ENCODE measurements at regions not wholly inside any gene's neighbourhood (a gene's known extent, or its start where the extent isn't known, plus 50 kb on each side); places are given as distances from the start of the nearest gene placed in this dataset.

- H3K9me3 Mint-ChIP-seq (ENCODE audit: low read depth) = peaks cover 5% of the 10 kb centered on the region
- no peak overlapping the region for H3K27ac Mint-ChIP-seq (ENCODE audit: unreplicated experiment)
- H3K4me1 Mint-ChIP-seq (ENCODE audit: low read depth) = no peaks in the 10 kb centered on the region
- TF ChIP-seq CTCF (IDR thresholded peaks at IDR 0.05) = no peak
- no peak overlapping the region for H3K4me3 Mint-ChIP-seq (ENCODE audit: unreplicated experiment)
- no peak for DNase-seq (ENCODE audit: low spot score)
- H3K36me3 Mint-ChIP-seq (ENCODE audit: low read depth) = no peaks in the 10 kb centered on the region
- H3K27me3 Mint-ChIP-seq (ENCODE audit: low read depth) = no peaks in the 10 kb centered on the region
Measured at GRCh38 chr1:239269706-239270105, 116.7 kb upstream of the CHRM3 start.

- H3K27ac Mint-ChIP-seq (ENCODE audit: unreplicated experiment) = no peak overlapping the region
- H3K4me3 Mint-ChIP-seq (ENCODE audit: unreplicated experiment) = no peak overlapping the region
- no peak for TF ChIP-seq CTCF (IDR thresholded peaks at IDR 0.05)
- no peak for DNase-seq (ENCODE audit: low spot score)
- H3K4me1 Mint-ChIP-seq (ENCODE audit: low read depth) = no peaks in the 10 kb centered on the region
- no peaks in the 10 kb centered on the region for H3K36me3 Mint-ChIP-seq (ENCODE audit: low read depth)
- peaks cover 3% of the 10 kb centered on the region for H3K9me3 Mint-ChIP-seq (ENCODE audit: low read depth)
- no peaks in the 10 kb centered on the region for H3K27me3 Mint-ChIP-seq (ENCODE audit: low read depth)
Measured at GRCh38 chr1:239268941-239269340, 117.4 kb upstream of the CHRM3 start.

- Mint-ChIP-seq H3K27me3 (ENCODE audit: low read depth) (no peaks in the 10 kb centered on the region), H3K4me1 (ENCODE audit: low read depth) (no peaks in the 10 kb centered on the region), H3K4me3 (ENCODE audit: unreplicated experiment) (no peak overlapping the region), H3K9me3 (ENCODE audit: low read depth) (no peaks in the 10 kb centered on the region), H3K36me3 (ENCODE audit: low read depth) (no peaks in the 10 kb centered on the region), H3K27ac (ENCODE audit: unreplicated experiment) (no peak overlapping the region)
- TF ChIP-seq CTCF (IDR thresholded peaks at IDR 0.05) = no peak
- DNase-seq (ENCODE audit: low spot score) = no peak
Measured at GRCh38 chr1:239268007-239268406, 118.4 kb upstream of the CHRM3 start.

GRCh38 chr1:239263801-239264200 is 122.6 kb upstream of the CHRM3 start:
- Mint-ChIP-seq H3K9me3 (ENCODE audit: low read depth) (no peaks in the 10 kb centered on the region), H3K36me3 (ENCODE audit: low read depth) (no peaks in the 10 kb centered on the region), H3K27ac (ENCODE audit: unreplicated experiment) (no peak overlapping the region), H3K4me3 (ENCODE audit: unreplicated experiment) (no peak overlapping the region), H3K4me1 (ENCODE audit: low read depth) (no peaks in the 10 kb centered on the region), H3K27me3 (ENCODE audit: low read depth) (no peaks in the 10 kb centered on the region)
- DNase-seq (ENCODE audit: low spot score) = no peak
- no peak for TF ChIP-seq CTCF (IDR thresholded peaks at IDR 0.05)

- DNase-seq (ENCODE audit: low spot score) = no peak
- no peaks in the 10 kb centered on the region for H3K9me3 Mint-ChIP-seq (ENCODE audit: low read depth)
- no peaks in the 10 kb centered on the region for H3K27me3 Mint-ChIP-seq (ENCODE audit: low read depth)
- H3K36me3 Mint-ChIP-seq (ENCODE audit: low read depth) = no peaks in the 10 kb centered on the region
- no peak for TF ChIP-seq CTCF (IDR thresholded peaks at IDR 0.05)
- H3K4me1 Mint-ChIP-seq (ENCODE audit: low read depth) = no peaks in the 10 kb centered on the region
- H3K27ac Mint-ChIP-seq (ENCODE audit: unreplicated experiment) = no peak overlapping the region
- no peak overlapping the region for H3K4me3 Mint-ChIP-seq (ENCODE audit: unreplicated experiment)
Measured at GRCh38 chr1:239262538-239262937, 123.8 kb upstream of the CHRM3 start.

Data from chondrocyte (in vitro differentiated cells).